Renal cortical epithelial cell (primary cell): ENCODE measurements at regions not wholly inside any gene's neighbourhood (a gene's known extent, or its start where the extent isn't known, plus 50 kb on each side); places are given as distances from the start of the nearest gene placed in this dataset.
"Not testable (repeated sequence)": the region's sequence is repeated elsewhere in the genome, so short reads cannot be mapped to it uniquely, and the experiment has no call there.

Experiments used
- DNase-seq: peaks from one replicate; pipeline ENCODE4 v3.0.0-alpha.2; 2011; ENCODE audit warnings: low read depth

DNA sequence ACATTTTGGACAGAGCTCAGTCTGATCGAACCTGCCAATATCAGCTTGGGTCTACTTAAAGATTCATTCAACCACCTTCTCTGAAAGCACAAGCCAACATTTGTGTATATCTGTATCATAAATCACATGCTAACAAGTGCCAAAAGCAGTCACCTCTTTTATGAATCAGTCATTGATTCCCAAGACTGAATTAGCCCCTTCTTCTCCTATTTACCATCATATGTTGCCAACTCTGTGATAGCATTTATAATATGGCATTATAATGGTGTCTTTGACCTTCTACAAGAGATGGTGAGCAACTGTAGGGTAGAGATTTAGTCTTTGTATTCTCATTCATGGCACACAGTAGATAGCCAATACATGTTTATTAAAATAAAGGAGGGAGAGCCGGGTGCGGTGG is 61.4 kb downstream of the DDX53 start:
- DNase-seq = no peak

DNA sequence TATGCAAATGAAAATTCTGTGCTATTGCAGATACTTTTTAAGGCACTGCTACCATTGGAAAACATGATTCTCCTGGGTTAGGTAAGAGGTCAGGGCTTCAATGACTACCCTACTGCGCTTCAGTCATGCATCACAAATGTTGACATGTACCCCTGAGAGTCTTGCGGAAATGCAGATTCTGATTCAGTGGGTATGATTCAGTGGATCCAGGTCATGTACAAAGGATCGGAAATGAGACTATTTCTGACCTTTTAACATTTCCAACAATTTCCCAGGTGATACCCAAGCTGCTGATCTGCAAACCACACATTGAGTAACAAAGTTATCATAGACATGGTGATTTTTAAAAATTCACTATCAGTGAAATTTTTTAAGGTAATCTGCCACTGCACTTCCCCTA is 62.6 kb downstream of the DDX53 start:
- DNase-seq = peak; percentile 3

GRCh38 chrX:23066588-23067281 is 67.0 kb downstream of the DDX53 start:
- no peak for DNase-seq

- not testable (repeated sequence) for DNase-seq
Measured at GRCh38 chrX:23075461-23075860, 75.7 kb downstream of the DDX53 start.

DNA sequence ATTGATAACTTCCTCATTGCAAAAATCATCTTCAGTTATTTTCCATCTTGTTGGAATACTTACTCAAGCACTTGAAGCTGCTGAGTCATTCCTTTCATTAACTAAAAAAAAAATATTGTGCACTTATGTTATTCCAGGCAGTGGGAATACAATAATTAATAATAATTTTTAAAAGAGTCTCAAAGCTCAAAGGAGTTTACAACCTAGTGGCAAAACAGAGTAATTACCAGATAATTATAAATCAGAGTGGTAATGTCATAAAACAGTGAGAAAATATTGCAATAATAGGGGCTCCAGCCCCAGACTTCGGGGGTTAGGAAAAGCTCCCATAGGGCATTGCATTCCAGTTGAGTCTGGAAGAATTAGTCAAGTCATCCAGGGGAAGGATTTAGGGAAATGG is 79.6 kb downstream of the DDX53 start:
- DNase-seq = no peak

GRCh38 chrX:23100826-23101225 is 101.1 kb downstream of the DDX53 start:
- no peak for DNase-seq

- no peak for DNase-seq
Measured at GRCh38 chrX:23103546-23103945, 103.8 kb downstream of the DDX53 start.

- DNase-seq = no peak
Measured at GRCh38 chrX:23114241-23114640, 114.5 kb downstream of the DDX53 start.

GRCh38 chrX:23115651-23116050 is 115.9 kb downstream of the DDX53 start:
- no peak for DNase-seq

- DNase-seq = no peak
Measured at GRCh38 chrX:23118163-23118562, 118.4 kb downstream of the DDX53 start.

GRCh38 chrX:23118890-23119527 is 119.2 kb downstream of the DDX53 start:
- no peak for DNase-seq

GRCh38 chrX:23127586-23127985 is 127.8 kb downstream of the DDX53 start:
- no peak for DNase-seq

GRCh38 chrX:23133551-23133950 is 133.8 kb downstream of the DDX53 start:
- no peak for DNase-seq

DNA sequence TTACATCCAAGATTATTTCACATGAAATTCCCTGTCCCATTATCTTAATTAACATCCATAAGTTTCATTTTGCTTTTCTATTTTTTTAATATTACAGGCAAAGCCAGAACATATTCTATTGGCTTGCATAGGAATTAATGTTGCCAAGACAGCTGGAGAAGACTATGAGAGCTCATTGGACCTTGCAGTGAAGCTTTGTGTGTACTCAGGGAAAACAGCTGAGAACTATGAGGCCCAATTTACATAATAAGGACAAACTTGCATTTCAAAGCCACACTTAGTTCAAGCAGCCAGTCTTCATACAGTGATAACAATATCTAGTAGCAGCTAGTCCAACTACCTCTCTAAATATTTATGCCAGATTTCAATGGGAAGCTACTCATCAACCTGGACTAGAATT is 134.4 kb downstream of the DDX53 start:
- no peak for DNase-seq

DNA sequence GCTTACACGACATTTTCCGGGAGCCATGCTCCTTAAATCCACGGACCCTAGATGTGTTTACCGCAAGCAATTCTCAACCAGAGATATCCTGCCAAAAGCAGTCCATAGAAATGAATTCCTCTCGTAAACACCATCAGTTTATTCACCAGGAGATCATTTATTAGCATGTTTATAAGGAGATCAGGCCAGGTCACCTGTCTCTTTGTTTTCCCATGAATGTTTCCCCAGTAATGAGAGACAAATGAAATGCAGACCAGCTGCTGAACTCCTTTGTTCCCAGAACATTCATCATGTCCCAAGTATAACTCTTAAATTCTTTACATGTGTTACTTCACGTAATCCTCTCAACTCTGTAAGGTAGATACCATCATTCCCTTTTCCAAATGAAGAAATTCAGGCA is 137.1 kb downstream of the DDX53 start:
- DNase-seq = no peak

- DNase-seq = no peak
Measured at GRCh38 chrX:23168291-23168690, 166.4 kb upstream of the PTCHD1 start.

DNA sequence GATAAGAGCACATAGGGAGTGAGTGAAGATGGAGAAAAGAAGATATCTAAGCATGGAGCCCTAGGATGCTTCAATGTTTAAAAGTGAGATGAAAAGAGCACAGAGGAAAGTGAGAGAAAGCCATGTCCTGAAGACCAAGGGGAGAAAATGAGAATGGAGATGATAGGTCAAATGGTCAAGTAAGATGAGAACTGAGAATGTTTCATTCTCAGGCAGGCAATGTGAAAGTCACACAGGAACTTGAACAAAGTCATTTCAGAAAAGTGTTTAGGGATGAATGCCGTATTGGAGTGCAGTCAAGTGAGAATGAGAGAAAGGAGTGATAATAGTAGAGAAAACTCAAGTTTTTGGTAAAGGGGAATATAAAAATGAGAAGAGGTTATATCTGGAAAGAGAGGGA is 148.7 kb upstream of the PTCHD1 start:
- no peak for DNase-seq

DNA sequence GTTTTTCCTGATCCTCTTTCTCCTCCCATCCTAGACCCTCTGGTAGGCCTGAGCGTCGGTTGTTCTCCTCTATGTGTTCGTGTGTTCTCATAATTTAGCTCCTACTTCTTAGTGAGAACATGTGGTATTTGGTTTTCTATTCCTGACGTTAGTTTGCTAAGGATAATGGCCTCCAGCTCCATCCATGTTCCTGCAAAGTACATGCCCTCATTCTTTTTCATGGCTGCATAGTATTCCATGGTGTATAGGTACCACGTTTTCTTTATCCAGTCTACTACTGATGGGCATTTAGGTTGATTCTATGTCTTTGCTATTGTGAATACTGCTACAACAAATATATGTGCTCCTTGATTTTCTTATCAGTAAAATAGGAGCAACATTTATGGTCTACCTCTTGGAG is 146.8 kb upstream of the PTCHD1 start:
- no peak for DNase-seq

- peak; percentile 1 for DNase-seq
Measured at GRCh38 chrX:23194885-23195554, 139.6 kb upstream of the PTCHD1 start.

GRCh38 chrX:23195761-23196160 is 138.9 kb upstream of the PTCHD1 start:
- no peak for DNase-seq

DNA sequence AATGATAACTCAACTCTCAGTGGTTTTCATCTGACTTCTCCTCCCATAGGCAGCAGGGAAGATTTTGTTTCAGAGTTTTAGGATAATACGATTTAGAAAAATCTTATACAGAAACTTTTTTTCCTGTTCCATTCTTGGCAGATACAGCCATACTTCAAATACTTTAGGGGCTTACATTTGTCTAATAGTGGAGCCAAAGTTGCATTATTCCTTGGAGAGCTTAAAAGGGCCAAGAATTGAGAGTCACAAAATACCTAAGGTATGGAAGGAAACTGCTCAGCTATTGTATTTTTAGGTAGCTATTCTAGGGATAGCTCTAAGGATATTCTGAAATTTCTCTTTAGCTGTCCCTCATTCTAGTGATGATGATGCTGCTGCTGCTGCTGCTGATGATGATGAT is 132.9 kb upstream of the PTCHD1 start:
- DNase-seq = no peak

DNA sequence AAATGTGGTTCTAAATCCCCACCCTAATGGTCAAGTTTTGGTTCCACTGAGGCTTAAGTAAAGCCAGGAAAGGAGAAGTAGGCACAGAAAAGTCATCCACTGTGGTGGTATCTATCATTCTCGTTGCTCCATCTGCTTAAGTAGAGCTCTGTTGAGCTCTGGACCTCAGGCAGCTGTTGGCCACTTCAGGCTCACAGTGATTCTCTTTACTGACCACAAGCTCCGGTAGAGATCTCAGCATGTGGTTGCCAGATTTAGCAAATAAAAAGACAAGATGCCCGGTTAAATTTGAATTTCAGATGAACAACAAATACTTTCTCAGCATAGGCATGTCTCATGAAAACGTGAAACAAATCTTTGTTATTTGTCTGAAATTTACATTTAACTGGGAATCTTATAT is 132.3 kb upstream of the PTCHD1 start:
- no peak for DNase-seq

DNA sequence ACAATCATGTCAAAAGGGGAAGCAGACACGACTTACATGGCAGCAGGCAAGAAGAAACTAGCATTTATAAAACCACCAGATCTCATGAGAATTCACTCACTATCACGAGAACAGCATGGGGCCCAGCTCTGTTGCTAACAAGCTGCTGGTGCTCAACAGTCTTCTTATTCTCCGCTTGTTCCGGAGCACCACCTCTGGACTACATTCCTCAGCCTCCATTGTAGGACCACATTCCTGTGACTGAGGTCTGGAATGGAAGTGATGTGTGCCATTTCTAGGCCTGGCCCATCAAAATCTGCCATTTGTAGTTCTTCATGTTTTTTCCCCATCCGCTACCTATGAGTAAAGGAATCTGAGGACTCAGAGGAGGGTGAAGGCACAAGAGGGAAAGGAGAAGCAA is 111.5 kb upstream of the PTCHD1 start:
- no peak for DNase-seq
